Retina (tissue), 1 donor: ENCODE measurements at regions not wholly inside any gene's neighbourhood (a gene's known extent, or its start where the extent isn't known, plus 50 kb on each side); places are given as distances from the start of the nearest gene placed in this dataset.

Source experiments
- DNase-seq: peaks from one replicate; pipeline ENCODE4 v3.0.0-alpha.2; 2016

DNA sequence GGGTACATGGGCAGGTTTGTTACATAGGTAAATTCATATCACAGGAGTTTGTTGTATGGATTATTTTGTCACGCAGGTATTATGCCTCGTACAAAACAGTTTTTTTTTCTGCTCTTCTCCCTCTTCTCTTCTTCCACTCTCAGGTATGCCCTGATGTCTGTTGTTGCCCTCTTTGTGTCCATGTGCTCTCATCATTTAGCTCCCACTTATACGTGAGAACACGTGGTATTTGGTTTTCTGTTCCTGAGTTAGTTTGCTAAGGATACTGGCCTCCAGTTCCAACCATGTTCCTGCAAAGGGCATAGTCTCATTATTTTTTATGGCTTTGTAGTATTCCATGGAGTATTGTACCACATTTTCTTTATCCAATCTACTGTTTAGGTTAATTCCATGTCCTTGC lies 65.7 kb downstream of the UNC5CL start:
- DNase-seq = no peak

DNA sequence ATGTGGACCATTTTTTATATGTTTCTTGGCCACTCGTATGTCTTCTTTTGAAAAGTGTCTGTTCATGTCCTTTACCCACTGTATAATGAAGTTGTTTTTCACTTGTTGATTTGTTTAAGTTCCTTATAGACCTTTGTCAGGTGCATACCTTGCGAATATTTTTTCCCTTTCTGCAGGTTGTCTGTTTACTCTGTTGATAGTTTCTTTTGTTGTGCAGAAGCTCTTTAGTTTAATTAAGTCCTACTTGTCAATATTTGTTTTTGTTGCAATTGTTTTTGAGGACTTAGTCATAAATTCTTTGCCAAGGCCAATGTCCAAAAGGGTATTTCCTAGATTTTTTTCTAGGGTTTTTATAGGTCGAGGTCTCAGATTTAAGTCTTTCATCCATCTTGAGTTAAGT lies 66.2 kb downstream of the UNC5CL start:
- DNase-seq = no peak

DNA sequence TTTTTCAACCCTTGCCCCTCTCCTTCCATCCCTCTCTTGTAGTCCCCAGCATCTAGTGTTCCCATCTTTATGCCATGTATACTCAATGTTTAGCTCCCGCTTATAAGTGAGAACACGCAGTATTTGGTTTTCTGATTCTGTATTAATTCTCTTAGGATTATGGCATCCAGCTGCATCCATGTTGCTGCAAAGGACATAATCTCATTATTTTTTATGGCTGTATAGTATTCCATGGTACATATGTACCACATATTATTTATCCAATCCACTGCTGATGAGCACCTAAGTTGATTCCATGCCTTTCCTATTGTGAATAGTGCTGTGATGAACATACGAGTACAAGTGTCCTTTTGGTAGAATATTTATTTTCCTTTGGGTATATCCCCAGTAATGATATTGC lies 66.8 kb downstream of the UNC5CL start:
- no peak for DNase-seq

DNA sequence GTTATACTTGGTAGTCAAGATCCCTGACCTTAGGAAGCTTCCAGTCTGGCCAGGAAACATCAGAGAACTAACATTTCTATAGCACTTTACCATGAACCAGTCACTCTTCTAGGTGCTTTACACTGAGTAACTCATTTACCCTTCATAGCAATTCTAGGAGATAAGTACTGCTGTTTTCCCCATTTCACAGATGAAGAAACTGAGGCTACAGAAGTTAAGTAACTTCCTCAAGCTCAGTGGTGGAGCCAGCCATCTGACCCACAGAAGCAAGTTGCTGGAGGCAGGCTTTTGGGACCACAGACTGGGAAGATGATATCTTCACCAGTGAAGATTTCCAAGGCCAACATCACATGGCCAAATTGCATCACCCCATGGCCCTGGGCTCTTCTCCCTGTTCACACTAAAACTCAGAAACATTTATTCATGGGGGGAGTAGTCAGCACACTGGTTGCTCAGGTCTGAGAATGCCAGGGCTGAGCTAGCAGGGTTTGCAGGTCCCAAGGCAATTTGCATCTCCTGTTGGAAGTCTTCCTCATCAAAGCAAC lies 70.3 kb downstream of the UNC5CL start:
- DNase-seq = no peak

DNA sequence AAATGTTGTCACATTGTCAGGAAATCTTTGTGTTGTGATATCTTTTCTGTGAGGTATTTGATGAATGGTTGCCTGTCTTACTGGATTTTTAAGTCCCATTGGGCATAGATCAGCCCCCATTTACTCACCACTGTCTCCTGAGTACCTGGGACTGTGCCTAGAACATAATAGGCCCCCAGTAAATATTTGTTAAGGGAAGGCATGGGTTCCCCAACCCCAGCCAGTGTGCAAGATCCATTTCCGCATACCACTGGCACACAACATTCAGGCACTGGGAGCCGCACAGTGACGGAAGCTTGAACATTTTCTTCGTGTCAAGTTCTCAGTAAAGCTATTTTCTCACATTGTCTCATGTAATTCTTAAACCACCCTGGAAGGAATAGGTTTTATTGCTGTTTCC lies 72.2 kb downstream of the UNC5CL start:
- DNase-seq = no peak

DNA sequence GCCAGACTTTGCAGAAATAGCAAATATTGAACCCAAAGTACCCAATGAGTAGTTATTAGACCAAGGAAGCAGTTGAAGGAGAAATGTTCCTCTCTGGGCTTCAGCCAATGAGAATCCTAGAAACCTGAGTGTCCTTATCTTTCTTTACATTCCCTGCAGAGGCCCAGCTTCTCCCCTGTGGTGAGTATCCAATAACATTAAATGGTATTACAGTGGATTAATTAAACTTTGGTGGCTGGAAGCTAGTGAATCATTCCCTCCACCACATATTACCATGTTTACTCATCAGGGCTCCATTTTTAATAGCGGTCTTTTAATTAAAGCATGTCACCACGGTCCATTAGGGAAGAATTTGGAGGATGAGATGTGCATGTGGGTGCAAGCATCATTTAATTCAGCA lies 74.0 kb downstream of the UNC5CL start:
- no peak for DNase-seq

DNA sequence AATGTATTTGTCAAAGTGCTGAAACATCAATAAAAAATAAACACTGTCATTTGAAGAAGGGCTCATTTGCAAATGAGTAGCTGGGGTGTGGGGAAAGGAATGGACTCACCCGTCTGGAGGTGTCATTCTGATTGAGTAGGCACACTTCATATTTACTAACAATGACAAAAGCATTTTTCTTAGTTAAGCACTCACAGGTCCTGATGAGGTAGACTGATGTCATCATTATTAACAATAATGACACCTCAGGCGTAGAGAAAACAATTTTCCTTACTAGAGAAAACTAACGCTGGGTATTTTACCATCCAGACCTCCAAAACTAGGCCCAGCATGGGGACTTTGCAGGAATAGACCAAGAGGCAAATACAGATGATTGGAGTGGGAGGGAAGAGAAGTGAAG lies 76.0 kb downstream of the UNC5CL start:
- no peak for DNase-seq

DNA sequence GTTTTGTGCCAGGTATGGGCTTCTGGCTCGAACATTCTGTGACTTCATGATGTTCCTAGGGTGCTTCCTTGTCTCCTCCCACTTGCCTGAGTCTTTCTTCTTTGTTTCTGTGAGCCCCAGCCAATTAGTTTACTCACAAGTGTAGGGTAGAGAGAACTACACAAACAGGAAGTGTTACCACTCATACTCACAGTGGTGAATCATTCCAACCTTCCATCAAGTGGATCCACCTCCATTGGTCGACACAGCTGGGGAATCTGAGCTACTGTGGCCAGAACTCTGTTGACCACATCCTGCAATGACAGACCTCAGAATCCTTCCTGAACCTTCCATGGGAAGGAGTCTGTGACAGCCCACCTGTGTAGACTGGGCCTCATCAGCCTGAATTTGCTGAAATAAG lies 76.8 kb downstream of the UNC5CL start:
- no peak for DNase-seq

DNA sequence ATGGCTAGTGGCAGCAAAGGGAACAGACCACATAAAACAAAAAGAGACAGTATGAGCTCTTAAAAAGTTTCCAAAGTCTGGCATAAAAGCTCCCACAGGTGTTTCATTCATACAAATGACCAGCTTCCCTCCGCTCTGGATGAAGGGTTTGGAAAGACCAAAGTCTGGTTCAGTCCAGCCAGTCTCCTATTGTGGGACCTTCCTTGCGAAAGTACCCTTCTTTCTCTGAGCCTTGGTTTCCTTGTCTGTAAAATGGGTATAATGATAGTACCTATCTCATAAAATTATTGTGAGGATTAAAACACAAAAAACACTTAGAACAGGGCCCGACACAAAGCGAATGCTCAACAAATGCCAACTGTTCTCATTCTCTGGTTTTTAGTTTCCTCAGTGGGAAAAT lies 77.2 kb downstream of the UNC5CL start:
- no peak for DNase-seq

DNA sequence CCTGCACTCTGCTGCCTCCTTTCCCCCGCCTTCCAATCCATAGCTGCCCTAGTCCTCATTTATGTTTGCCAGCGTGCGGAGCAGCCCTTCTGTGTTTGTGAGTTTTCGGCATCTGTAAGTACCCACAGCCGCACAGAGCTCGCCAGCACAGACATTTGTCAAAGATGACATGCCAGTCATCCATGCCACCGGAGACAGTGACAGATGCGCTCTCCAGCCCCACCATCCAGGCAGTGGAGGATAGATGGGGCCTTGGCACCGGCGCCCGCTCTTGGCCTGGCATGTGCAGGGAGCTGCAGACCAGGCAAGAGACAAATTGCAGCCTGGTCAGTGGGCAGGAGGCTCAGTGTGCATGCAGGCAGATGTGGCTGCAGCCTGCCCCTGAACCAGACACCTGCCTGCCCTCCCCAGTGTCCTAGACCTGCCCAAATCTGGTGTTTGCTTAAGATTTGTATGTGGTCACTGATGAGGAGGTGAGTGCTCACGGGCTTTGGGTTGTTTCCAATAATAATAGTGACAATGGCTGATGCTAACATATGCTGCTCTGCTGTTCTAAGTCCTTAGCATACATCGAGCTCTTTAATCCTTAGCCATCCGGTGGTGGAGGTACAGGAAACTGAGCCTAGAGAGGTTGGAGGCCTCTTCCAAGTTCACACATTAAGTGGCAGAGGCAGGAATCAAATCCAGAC lies 78.1 kb downstream of the UNC5CL start:
- no peak for DNase-seq

DNA sequence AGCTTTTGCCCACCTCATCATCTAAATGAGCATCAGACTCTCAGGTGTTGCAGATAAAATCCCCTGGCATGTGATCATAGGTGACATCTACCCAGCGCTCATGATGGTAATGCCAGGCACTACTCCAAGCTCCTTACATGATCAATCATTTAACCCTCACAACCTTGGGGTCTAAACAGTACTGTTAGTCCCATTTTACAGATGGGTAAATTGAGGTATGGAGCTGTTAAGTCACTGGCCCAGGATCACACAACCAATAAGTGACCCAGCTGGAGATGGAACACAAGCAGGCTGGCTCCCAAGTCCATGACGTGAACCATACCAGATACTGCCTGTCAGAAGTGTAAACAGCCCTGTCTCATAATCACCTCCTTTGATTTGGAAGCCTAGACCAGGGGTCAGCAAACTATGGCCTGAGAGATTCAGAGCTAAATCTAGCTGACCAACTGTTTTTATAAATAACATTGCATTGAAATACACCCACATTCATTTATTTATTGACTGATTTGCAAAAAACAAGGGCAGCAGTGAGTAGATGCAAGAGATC lies 79.2 kb downstream of the UNC5CL start:
- no peak for DNase-seq

DNA sequence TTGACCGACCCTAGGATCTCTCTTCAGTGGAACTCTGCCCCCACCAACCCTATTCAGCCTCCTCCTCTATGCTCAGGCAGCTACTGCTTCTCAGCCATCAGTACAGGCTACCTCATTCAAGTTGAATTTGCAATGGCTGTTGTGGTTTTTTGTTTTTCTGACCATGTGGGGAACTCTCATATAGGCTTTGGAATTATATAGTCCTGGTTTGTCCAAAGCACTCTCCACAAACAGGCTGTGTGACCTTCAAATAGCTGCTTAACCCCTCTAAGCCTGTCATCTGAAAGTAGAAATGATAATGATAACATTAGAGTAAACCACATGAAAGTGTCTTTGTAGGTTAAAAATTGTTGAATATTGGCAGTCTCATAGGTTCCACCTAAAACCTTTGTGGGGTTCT lies 80.3 kb downstream of the UNC5CL start:
- DNase-seq = no peak

DNA sequence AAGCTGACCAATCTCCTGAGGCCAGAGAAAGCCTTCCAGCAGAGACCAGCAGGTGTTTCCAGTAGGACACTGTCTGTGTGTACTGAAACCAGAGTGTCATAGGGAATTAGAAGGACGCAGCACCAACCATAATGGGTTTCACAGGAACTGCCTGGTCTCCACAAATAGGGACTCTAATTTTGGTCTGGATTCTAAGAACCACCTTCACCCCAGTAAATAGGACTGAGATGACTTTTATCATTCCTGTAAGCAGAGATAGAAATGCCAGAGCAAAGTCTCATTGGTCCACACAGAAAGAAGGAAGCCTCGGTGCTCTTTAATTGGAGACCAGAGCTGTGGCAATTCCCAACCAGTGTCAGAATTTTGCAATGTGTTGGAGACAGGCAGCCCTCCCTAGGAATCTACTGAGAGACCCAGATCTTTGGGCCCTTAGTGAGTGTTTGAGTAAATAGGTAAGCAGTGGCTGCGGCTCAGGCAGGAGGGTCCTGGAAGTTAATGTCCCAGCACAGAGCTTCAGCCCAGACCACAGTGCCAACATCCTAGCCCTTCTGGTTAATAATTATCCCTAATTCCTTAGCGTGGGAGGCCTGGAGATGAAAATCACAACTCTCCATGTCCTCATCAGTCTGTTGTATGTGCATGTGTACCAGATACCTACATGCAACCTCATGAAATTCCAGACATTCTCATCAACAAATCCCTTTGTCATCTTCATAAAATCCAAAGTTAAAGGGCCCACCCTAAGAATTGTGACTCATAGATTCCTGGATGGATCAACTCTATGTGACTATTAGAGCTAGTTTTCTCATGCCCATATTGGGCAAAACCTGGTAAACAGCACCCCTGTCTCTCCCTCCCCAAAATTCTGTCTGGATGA lies 81.2 kb downstream of the UNC5CL start:
- DNase-seq = no peak

DNA sequence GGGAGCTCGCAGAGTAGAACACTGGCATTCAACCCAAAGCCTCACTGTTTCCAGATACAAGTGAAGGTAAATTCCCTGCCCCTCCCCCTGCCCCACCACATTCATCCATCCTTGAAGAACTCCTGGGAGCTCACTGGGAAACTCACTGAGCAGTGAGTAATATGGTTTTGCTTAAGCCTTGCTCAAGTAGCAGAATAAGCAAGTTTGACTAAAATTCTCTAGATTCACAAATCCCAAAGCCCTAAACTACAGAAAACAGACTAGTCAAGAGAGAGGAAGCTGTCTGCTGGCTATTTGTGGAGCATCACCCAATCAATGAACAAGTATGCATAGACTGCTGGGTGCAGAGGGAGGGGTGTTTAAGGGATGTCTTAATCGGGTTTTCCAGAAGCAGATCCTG lies 82.1 kb downstream of the UNC5CL start:
- no peak for DNase-seq

DNA sequence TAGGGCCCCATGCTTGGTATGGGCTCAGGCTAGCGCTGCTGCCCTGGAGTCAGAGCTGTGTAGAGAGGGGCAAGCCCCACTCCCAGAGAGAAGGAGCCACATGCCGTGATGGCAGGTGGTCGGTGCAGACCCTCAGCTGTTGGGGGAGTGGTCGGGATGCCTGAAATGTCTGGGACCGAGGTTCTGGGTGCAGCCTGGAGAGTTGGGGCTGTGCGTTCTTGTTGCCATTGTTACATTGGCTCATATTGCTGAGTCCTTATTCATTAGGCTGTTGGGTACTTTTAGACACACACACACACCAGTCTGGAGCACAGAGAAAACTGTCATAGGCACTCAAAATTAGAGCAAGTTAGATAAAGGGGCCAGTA lies 83.9 kb downstream of the UNC5CL start:
- DNase-seq = no peak

DNA sequence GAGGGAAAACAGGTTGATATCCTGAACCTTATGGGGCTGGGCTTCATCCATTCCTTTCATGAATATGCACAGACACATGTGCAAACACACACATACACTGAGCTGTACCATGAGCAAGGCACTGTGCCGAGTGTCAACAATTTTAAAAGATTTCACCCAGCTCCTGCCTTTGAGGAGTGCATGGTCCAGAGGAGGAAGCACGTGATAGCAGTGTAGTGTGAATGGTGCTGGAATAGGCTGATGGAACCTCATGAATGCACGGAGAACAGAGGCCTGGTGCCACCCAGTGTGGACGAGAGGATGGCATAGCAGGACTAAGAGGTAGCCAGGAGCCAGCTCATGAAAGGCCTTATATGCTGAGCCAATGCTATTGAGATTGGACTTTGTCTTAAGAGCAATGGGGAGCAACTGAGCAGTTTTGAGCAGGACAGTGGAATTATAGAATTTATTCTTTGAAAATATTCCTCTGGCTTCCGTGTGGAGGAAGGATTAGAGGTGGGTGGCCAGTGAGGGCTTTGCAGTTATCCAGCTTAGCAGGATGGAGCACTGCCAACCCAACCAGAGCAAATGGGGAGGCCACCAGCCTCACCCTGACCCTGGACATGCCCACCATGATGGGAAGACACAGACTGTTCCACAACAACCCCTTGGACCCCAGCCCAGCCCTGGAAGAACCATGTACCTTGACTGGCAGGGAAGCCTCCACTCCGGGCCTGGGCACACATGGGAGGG lies 84.4 kb downstream of the UNC5CL start:
- no peak for DNase-seq

DNA sequence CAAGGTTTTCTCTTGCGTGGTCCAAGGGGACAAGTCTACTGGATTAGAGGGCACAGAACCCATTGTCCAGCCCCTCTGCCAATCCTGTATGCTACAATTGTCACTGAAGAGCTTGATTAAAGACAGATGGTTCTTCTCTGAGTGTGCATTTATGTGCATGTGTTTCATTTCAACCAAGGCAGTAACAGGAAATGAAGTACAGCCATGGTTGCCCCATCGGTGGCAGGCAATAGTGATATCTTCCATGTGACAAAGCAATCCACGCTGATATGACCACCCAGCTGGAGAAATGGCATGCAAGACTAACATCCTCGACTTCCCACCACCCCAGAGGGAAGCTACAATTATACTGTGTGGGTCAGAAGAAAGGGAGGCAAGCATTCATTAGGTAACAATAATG lies 85.5 kb downstream of the UNC5CL start:
- DNase-seq = no peak

DNA sequence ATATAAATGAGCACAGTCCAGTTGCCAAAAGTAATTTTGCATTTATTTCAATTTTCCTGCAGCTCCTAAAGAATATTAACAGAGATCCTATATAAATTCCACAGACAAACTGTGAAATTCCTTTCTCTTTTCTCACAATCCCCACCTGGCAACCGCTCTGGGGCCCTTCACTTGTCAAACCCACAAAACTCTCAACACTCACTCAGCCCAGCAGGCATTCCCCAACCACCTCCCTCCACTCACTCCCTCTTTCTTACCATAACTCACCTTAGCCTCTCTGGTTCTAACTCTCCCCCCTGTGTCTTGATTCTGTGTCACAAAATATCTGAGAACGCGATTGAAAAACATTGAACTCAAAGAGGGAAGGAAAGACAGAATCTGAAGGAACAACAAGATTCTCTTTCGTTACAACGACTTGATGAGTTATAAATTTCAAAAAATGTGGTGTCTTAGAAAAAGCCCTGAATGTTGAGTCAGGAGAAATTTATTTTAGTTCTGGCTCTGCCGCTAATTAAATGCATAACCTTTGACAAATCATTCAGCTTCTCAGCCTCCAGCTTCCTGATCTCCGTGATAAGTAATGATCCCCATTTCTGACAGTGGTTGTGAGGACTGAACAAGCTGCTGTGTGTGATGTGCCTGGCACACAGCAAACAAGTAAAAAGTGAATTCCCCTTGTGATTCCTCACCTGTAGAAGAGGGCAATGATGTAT lies 87.9 kb downstream of the UNC5CL start:
- no peak for DNase-seq

DNA sequence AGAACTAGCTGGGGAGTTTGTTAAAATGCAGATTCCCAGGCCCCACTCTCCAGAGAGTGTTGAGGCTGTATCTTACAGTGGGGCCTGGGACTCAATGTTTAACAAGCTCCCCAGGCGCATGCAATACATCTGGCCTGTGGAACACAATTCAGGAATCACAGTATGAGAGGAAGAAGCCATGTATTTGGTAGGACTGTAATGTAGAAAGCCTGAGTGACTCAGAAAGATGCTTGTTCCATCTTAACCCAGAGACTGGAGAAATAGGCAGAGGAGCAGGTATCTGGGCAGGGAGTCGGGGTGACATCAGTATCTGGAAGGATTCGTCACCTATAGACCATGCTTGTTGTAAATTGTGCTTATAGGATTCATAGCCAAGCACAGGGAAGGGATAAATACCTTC lies 90.5 kb downstream of the UNC5CL start:
- DNase-seq = no peak

DNA sequence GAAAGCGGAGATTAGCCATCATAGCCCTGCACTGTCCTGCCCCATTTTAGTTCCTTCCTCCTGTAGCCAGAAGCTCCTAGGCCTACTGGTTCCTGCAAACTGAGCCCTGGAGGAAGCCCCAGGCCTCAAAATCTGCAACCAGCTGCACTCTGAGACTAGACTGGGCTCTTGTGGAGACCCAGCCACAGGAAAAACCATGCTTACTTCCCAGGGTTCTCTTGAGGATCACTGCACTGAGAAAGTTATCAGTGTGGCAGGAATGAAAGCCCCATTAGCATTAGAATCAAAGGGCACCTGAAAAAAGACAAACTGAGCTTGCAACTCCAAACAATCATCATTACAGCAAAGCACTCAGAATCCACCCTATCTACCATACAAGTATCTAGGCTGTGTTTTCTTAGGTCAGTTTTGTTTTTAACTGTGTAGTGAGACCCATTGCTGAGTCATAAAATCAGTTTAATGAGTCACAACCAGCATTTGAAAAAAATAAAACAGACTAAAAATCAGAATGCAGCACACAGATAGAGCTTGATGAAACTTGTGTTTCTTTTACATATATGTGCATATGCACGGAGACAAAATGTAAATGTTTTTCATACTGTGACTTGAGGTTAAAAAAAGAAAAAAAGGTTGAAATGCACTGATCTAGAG lies 91.0 kb downstream of the UNC5CL start:
- DNase-seq = no peak

DNA sequence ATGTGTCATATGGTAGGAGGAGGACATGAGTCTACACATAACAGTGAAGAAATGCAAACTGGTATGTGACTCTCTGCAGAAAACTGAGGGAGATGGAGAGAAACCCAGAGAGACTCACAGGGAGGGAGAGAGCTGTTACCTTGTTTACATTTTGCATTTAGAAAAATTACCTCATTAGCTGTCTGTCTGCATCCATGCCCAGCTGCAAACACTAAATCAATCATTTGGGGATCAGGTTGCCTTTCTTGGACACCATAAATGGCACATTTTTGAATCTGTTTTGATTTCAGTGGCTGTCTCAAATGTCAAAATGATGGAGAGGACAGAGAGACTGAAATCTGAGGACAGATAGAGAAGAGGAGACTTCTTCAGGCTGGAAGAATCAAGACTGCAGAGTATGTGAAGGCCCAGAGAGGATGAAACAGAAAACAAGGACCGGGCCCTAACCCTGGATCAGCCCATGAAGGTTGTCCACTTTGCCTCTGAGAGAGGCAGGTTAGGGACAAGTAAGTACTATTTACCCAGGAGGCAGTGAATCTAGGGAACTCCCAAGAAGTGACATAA lies 92.2 kb downstream of the UNC5CL start:
- no peak for DNase-seq

DNA sequence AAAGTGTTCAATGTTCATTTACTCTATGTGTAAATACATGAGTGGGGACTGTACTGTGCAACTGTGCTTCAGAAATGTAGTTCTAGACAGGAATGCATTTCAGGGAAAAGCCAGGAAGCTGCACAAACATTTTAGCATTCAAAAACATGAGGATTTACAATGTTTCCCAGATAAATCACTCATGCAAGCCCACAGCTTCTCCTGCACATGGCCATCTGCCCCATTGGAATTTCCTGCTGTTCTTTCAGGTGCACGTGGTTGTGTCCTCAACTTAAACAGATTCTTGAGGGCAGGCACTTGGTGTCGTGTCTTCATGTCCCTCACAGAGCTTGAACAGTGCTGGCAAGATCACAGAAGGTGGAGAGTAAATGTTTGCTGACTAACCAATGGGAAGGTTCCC lies 101.5 kb downstream of the UNC5CL start:
- no peak for DNase-seq
